HG03460 (cell line): ENCODE measurements at regions not wholly inside any gene's neighbourhood (a gene's known extent, or its start where the extent isn't known, plus 50 kb on each side); places are given as distances from the start of the nearest gene placed in this dataset.

ENCODE experiments used
- ATAC-seq: cut with Tn5 transposase; IDR thresholded peaks from one replicate; pipeline ENCODE4 v1.9.1; 2021; ENCODE audit not compliant: unreplicated experiment

DNA sequence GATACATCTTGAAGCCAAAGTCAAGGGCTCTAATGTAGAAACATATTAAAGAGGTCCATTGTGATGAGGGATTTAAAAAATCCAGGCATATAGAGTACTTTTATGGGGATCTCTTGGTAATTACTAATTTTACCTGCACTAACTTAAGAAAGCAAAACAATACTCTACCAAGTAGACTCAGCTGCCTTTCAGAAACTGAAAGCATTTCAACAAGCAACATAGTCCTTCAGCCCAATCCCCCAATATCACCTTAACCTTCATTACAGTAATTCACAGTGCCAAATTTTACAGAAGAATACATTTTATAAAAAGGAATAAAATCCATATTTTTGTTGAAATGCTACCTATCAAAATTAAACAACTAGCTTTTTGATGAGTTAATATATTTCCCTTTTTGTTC lies 422.9 kb downstream of the DTHD1 start:
- no peak for ATAC-seq

DNA sequence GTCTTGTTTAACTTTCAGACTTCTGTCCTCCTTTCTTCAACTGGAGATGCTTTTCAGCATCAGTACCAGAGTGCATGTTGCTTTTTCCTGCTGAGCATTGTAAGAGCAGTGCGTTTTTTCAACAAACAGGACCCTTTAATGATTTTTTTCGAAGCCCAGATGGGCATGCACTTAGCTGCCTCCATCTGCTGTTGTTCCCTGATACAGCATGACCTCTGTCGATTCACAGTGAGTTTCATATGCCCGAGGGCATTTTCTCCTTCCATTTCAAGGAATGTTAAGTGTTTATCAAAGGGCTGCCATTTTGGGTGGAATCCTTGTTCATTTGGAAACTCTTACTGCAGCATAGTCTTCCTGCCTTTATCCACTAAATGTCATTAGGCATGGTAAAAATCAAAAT lies 428.6 kb downstream of the DTHD1 start:
- no peak for ATAC-seq

DNA sequence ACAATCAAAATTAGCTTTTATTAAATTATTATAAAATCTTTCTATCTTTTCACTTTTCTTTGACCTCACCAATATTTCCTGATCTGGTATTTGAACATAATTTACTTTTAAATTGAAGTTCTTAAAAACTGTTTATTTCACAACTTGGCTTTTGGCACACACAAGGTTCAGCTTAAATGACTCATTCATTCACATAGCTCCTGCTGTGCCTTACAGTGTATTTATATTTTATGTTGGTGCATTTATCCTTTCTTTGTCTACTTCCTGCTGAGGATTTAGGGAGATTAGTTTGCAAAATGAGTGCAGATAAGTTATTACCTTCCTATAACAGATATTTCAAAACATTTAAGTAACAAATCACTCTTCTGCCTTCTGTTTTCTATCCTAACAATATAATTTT lies 430.6 kb downstream of the DTHD1 start:
- ATAC-seq, result no peak

DNA sequence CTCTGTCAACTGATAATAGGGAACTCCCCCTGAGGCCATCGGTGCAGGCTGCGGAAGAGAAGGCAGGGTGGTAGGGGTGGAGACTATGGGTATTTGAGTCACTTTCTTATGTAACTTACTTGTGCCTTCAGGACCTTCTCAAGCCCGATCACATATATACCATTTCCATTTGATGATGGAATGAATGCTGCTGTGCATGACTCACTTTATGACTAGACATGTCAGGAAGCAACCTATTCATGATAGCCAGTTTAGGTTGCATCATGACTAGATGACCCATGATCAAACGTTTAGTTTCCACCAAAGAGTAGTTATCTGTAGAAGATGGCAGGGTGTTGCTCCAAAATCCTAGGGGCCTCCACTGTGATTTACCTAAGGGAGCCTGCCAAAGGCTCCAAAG lies 435.5 kb downstream of the DTHD1 start:
- no peak for ATAC-seq

DNA sequence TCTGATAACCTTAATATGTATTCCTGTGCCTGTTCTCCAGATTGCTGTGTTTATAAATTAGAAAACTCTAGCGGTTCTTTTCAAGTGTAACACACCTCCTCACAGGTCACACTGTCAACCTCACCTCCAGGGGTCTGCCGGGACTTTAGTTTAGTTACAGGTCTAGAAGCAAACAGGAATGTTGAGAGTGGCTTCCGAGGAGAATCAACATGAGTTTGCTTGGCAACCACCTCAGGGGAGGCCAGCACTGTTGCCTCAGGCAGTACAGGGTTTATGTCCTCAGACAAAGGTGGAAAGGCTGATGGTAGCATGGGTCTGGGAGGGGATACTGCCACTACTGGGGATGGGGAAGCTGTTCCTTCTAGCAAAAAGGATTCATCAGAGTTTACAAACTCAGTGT lies 438.0 kb downstream of the DTHD1 start:
- ATAC-seq, result no peak

DNA sequence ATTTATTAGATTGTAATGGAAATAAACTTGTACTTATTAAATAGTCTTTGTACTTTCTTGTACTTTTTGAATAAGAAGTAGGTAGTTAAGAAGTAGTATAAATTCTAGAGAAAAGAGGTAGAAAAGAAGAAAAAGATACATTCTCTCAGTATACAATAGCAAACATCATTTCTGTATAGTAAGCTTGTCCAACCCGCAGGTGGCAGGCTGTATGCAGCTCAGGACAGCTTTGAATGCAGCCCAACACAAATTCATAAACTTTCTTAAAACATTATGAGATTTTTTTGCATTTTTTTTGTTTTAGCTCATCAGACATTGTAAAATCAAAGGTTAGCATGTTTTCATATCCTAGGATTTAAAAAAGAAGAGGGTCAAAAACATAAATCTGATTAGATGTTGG lies 441.6 kb downstream of the DTHD1 start:
- ATAC-seq, result no peak

DNA sequence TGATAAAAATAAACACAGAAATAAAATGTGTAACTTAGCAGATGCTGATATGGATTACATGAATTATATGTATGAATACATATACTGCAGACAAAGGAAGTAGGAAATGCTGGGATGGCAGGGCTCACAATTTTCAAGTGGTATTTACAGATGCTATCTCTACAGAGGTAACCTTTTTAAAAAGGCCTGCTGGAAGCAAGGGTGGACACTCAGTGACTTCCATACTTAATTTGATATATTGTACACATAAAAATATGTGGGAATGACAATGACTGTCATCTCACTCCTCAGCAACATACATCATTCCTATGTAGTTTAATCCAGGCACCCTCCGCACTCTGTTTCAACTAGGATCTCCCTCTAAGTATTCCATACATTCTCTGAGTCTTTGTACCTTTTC lies 452.9 kb downstream of the DTHD1 start:
- ATAC-seq, result no peak

DNA sequence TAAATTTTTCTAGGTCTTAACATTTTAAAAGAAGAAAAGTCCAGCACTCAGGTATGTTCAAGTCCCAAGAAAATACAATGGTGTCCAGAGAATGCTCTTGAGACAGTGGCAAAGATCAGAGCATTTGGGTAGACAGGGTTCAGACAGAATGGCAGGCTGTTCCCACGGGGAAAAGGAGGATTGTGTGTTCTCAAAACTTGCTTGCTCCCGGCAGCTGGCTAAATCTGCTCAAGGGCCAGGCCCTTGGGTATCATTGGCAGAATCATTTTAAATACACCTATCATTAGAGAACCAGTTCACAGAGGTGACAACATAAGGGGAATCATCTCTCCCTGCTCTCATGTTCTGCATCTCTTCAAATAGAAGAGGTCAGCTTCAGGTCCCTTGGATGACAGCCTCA lies 456.3 kb downstream of the DTHD1 start:
- no peak for ATAC-seq

DNA sequence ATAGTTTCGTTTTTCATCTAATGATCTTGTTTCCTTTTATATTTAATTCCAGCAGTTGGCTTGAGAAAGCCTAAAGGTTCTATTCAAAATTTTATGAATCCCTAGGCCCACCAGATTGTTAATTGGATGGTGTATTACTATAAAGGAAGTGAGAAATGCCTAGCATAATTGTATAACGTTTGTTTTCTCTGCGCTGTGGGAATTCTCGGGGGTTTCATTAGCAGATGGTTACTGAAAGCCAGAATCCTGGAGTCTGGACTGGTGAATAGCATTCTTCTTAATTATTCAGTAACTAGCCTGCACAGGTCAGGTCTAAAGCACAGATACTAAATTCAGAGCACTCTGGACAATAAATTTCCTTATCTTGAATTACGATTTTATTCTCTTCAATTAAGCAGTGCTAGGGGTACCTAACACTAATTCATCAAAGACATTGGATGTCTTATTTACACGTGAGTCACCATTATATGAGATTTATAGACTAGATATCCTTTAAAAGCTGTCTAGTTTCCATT lies 459.4 kb downstream of the DTHD1 start:
- ATAC-seq, result no peak

DNA sequence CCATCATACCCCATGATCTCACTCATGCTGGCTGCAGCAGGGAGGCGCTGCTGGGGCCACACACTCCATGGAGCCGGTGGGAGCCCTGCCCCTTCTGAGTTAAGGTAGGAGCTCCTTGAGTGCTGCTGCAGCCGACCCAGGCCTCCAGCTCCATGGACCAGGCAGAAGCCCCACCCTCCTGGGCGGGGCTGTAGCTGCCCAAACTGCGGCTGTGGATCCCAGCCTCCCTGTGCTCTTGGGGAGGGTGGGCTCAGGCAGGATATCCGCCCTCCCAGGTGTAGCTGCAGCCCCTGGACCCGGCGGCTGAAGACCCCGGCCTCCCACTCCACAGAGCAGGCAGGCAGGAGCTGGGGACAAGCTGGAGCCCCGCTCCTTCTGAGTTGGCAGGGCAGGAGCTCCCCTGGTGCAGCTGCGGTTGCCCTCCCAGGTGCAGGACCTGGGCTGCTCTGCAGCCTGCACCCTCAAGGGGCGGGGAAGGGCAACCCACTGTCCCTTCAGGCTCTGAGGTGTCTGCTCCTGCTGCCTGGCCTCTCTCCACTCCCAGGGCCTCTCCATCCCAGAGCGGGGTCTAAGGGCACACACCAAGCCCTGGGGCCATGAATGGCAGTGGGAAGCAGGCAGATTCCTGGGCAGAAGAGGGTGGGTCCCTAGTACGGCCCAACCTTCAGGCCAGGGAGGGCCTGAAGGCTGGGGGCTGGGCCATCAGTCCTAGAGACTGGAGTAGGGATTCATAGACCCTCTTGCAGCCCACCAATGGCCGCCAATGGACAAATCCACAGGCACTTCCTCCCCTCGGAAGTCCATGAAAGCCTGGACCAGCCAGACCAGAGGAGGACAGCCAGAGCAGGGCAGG lies 466.1 kb downstream of the DTHD1 start:
- ATAC-seq, result no peak

DNA sequence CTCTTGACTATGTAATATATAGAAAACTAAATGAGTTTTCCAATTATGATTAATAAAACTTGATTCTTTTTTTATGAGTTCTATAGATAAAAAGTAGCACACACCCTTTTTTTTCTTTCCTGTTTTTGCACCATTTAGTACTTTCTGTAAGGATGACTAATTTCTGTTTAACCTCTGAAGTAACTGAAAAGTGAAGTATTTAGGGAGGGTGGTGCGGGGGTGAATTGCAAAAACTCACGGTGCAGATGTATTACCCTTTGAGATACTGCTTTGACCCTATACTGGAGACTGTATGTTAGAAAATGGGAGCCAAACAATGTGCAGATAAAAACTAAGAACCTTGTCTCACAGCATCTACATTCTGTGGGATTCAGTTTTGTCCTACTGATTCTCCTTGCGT lies 471.6 kb downstream of the DTHD1 start:
- ATAC-seq, result no peak

DNA sequence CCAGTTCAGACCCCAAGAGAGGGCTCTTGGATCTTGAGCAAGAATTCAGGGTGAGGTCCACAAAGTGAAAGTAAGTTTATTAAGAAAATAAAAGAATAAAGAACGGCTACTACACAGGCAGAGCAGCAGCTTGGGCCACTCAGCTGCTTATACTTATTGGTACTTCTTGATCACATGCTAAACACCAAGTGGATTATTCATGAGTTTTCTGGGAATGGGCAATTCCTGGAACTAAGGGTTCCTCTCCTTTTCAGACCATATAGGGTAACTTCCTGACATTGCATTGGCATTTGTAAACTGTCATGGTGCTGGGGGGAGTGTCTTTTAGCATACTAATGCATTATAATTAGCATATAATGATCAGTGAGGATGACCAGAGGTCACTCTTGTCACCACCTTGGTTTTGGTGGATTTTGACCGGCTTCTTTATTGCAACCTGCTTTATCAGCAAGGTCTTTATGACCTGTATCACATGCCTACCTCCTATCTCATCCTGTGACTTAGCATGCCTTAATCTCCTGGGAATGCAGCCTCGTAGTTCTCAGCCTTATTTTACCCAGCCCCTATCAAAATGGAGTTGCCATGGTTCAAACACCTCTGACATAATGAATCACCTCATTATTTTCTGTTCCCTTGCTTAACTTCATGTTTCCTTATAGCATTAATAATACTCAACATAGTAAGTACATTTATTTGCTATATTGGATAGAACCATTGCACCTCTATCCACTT lies 476.3 kb downstream of the DTHD1 start:
- no peak for ATAC-seq

DNA sequence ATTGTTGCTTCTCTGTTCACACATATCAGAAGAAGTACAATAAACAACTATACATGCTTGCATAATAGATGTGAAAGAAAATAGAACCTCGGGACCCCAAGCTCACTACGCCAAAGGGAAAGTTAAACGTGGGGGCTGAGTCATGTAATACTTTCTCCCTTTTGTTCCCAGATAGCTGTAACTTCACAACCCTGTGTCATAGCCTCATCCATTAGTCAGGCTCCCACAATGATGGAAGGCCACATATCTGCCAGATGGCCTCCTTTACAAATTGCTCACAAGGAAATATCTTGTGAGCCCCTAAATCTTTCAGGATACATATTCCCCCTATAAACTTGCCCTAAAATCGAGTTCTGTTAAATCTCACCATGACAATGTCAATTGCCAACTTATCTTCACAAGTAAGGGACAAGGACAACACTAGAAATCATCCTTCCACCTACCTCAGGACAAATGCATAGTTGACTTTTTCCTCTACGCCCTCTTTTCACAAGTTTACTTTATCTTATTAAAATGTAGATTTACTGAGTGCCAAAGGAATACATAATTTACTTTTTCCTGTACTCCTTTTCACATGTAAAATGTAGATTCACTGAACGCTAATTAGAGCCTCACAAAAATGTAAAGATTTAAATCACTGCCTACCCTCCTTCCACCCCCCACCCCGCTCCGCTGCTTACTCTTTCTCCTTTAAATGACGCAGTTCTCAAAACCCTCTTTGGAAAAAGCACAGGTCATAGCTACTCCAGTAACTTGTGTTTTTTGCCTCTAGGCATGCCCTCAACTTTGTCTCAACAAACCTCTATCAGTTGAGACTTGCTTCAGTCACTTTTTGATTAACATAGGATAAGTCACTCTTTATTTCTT lies 477.1 kb downstream of the DTHD1 start:
- no peak for ATAC-seq

DNA sequence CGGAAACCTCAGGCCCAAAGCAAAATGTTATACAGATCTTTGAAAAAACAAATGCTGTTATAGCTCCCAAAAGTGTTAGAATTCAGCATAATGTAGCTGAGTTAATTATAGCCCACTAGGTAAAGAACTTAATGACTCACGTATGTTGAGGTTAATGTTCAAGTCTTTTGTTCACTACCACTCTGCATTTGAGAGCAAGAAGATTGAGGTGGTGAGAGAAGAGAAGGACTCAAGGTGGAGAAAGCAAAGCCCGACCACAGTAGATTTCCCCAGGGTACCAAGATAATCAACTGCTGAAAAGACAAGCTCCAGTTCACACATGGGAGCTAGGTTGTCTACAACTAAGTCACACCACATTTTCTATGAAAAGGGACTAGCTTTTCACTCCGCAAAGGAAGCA lies 480.2 kb downstream of the DTHD1 start:
- no peak for ATAC-seq

DNA sequence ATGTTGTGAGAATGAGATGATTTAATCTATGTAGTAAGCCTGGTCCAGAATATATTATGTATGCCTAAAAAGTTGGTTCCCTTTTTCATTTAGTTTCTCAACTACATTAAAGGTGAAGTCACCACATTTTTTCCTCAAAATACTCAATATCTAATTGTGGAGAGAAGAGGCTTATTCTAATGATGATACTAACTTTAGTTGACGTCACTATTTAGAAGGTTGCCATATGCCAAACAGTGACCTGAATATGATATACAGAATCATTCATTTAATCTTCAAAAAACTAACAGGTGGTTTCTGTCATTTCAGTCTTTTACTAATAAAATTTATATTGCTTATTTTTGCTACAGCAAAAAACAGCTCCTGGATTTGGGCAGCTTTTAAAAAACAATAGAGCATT lies 480.7 kb upstream of the NWD2 start:
- no peak for ATAC-seq

DNA sequence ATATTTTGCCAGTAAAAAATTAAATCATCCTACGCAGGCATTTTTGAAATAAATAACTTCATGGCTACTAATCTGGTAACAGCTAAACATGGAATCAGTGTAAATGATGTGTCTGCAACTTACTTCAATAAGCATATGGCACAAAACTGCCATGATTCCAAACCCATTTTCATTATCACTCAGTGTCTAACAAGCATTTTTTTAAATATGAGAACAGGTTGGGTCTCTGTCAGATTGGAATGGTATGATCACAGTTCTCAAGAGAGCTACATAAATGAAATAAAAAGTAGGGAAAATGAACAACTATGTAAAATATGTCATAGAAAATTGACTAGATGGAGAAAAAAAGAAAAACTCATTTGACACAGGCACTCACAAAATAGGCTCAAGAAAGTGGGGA lies 476.9 kb upstream of the NWD2 start:
- no peak for ATAC-seq

DNA sequence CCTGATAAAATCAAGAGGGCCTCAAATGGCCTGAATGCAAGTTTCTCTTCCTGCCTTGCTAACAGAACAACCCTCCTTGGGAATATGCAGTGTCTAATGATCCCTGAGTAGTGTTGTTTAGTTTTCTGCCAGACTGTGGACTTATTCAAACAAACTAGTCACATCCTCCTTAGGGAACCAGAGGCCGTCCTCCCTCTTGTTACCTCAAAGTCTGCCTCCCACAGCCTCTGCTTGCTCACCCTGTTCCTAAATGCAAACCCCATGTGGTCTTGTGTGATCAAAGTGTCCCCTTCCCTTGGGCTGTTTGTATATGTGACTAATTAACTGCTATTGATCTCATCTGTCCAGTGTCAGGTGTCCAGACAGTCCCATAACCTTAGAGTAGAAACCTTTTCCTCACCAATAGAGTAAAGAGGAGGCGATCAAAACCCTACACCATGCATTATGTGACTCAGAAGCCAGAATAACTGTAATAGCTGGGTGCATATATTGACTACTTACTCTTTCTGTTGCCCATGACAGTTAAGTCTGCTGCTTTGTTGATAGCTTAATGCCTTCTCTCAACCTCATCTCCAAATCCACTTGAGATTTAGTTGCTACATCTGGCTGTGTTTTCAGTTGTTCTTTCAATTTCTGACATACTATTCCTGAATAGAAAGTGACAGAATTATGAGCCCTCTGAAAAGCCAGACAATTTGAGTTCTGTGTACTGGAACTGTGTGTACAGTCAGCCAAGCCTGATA lies 473.0 kb upstream of the NWD2 start:
- no peak for ATAC-seq

DNA sequence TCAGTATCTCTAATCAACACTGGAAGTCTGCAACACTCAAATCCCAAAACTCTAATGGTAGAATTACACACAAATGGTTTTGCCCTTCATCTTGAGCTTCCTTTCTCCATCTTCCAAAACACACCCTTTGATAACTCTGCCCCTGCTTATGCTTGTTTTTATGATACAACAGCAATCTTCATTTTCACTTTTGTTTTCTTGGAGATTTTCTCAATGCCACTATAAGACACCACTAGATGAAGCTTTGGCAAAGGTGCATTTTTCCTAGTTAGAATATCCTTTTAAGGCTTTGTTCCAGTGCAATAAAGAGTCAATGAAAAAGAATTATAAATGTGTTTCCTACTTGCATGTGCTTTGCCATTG lies 472.4 kb upstream of the NWD2 start:
- ATAC-seq, result no peak

DNA sequence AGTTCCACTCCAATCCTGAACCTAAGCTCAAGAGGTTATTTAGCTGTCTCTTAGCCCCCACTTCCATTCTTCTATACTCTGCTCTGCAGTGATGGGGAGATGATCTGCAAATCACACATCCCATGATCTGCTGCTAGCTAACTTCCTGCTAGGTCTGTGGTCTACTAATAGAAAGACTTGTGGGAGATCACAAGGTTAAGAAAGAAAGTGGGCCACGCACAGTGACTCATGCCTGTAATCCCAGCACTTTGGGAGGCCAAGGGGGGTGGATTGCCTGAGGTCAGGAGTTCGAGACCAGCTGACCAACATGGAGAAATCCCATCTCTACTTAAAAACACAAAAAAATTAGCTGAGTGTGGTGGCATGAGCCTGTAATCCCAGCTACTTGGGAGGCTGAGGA lies 471.1 kb upstream of the NWD2 start:
- no peak for ATAC-seq

DNA sequence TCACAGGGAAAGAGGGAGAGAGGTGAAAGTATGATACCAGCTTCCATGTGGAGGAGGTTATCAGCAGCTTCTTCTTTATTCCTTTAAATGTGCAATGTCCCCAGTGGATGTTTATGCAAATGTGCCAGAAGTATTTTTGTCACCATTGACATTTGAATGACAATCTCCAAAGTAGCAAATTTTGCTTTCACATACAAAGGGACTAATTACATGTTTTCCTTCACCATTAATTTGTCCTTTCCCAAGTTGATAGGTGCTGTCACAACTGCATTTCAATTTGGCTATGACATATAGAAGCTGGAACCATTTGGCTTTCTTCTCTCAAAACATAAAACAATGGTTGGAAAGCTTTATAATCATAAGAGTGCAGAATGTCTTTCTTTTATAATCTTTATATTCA lies 469.0 kb upstream of the NWD2 start:
- ATAC-seq, result no peak

DNA sequence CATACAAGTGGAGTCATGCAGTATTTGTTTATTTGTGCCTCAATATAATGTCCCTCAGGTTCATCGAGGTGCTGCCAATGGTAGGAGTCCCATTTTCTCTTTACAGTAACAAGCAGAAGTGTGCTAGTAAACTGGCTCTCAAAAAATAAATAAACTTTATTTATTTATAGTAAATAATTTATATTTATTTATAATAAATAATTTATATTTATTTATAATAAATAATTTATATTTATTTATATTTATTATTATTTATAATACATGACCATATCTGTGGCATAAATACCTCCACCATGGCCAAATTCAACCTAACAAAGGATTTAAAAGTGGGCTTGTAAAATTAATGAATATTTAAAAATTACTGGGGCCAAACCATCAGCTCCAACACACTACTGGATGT lies 464.9 kb upstream of the NWD2 start:
- ATAC-seq, result no peak
